ENCODE measurements at regions not wholly inside any gene's neighbourhood (a gene's known extent, or its start where the extent isn't known, plus 50 kb on each side); places are given as distances from the start of the nearest gene placed in this dataset.
A peak's percentile ranks its signal among the peaks of the same experiment; 100 is the strongest.

DNA sequence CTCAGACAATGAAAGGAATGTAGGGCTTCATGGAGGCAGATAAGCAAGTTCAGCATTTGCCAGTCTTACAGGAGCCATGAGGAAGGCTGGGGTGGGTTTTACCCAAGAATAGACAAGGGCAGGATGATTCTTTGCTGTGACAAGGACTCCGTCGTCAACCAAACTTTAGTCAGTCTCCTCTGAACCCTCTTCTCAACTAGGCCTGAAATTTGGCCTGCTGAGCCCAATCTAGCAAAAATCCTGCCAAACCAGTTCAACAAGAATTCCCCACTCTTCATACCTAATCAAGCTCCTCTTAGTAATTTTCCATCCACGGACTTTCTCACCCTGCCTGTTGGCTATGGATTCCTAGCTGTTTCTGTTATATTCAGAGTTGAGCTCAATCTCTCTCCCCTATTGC is 280.5 kb downstream of the TBL1XR1 start:
- Histone ChIP-seq H3K9ac (no peak overlapping the region), H3K9me3 (ENCODE audit: control insufficient read depth, low read length) (peaks cover 3% of the 10 kb centered on the region), H3K27ac (peak overlapping the region; percentile 46), H3K79me2 (no peaks in the 10 kb centered on the region), H2AFZ (peak overlapping the region; percentile 55), H3K4me1 (peaks cover 2% of the 10 kb centered on the region), H3K4me3 (ENCODE audit: low read depth, low read length) (peak overlapping the region; percentile 21), H3K36me3 (ENCODE audit: control insufficient read depth, insufficient read depth, low read length) (no peaks in the 10 kb centered on the region), H3K27me3 (ENCODE audit: control insufficient read depth, insufficient read depth, low read length) (no peaks in the 10 kb centered on the region), H3K4me2 (ENCODE audit: low read length) (peak overlapping the region; percentile 46)
- TF ChIP-seq, protein P1, sequence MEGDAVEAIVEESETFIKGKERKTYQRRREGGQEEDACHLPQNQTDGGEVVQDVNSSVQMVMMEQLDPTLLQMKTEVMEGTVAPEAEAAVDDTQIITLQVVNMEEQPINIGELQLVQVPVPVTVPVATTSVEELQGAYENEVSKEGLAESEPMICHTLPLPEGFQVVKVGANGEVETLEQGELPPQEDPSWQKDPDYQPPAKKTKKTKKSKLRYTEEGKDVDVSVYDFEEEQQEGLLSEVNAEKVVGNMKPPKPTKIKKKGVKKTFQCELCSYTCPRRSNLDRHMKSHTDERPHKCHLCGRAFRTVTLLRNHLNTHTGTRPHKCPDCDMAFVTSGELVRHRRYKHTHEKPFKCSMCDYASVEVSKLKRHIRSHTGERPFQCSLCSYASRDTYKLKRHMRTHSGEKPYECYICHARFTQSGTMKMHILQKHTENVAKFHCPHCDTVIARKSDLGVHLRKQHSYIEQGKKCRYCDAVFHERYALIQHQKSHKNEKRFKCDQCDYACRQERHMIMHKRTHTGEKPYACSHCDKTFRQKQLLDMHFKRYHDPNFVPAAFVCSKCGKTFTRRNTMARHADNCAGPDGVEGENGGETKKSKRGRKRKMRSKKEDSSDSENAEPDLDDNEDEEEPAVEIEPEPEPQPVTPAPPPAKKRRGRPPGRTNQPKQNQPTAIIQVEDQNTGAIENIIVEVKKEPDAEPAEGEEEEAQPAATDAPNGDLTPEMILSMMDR (IDR thresholded peaks at IDR 0.05): no peak

DNA sequence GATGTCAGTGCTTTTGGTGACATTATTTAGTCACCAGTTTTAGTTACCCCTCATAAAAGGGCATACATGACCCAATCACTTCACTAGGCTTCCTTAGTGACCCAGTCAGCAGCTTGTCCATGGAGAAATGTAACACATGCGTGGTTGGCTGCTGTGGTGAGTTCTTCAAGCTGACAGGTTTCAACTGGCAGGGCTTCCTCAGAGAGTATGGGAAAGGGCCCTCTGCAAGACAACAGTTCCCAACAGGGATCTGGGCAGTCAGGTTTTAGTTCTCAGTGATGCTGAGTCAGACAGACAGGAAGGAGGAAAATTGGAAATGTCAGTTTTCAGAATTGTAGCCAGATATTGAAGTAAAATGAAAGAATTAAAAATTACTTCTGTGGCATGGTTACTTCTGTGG is 282.5 kb downstream of the TBL1XR1 start:
- H3K79me2 ChIP-seq: no peaks in the 10 kb centered on the region
- peaks cover 3% of the 10 kb centered on the region for H3K9me3 ChIP-seq (ENCODE audit: control insufficient read depth, low read length)
- no peak overlapping the region for H3K4me2 ChIP-seq (ENCODE audit: low read length)
- H3K9ac ChIP-seq: no peak overlapping the region
- TF ChIP-seq, protein P1 (IDR thresholded peaks at IDR 0.05): no peak
- H3K36me3 ChIP-seq (ENCODE audit: control insufficient read depth, insufficient read depth, low read length): no peaks in the 10 kb centered on the region
- no peak overlapping the region for H2AFZ ChIP-seq
- H3K27ac ChIP-seq: no peak overlapping the region
- H3K4me3 ChIP-seq (ENCODE audit: low read depth, low read length): no peak overlapping the region
- no peaks in the 10 kb centered on the region for H3K27me3 ChIP-seq (ENCODE audit: control insufficient read depth, insufficient read depth, low read length)
- peaks cover 2% of the 10 kb centered on the region for H3K4me1 ChIP-seq

DNA sequence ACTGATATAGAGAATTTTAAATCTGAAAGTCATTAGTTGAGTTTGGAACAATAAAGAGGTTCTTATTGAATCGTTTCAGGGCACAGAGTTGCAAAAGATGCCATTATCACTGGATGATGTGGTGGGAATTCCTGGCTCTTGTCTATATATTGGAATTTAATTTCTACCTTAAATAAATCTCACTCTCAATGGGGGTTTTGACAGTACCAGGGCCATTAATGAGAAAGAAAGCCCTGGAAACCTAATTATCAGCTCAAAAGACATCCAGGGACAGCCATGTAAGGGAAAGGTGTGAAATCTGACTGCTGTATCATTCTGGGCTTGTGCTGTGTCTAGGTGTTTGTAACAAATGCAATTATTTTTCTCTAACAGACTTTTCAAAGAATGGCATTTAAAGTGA is 285.7 kb downstream of the TBL1XR1 start:
- Histone ChIP-seq H3K4me3 (ENCODE audit: low read depth, low read length) (no peak overlapping the region), H3K4me1 (peaks cover 2% of the 10 kb centered on the region), H3K27ac (no peak overlapping the region), H3K27me3 (ENCODE audit: control insufficient read depth, insufficient read depth, low read length) (no peaks in the 10 kb centered on the region), H3K4me2 (ENCODE audit: low read length) (no peak overlapping the region), H2AFZ (no peak overlapping the region), H3K9me3 (ENCODE audit: control insufficient read depth, low read length) (no peaks in the 10 kb centered on the region), H3K79me2 (no peaks in the 10 kb centered on the region), H3K9ac (no peak overlapping the region), H3K36me3 (ENCODE audit: control insufficient read depth, insufficient read depth, low read length) (no peaks in the 10 kb centered on the region)
- TF ChIP-seq, protein P1 (IDR thresholded peaks at IDR 0.05): no peak

DNA sequence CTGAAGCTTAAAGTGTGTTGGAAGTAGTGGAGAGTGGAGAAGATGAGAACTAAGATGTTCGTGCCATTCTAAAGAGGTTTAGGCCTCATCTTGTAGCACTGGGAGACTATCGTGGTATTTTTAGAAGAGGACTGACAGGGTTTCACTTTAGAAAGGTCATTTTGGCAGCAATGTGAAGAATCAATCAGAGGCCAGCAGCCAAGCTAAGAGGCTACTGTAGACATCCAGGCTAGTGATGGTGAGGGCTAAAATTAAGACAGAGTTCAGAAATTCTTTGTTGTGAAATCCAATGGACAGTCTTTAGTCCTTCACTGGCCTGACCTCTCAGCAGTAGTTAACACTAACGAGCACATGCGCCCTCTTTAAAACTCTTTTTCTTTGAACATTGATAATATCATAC is 288.2 kb downstream of the TBL1XR1 start:
- Histone ChIP-seq H3K36me3 (ENCODE audit: control insufficient read depth, insufficient read depth, low read length) (no peaks in the 10 kb centered on the region), H3K4me3 (ENCODE audit: low read depth, low read length) (no peak overlapping the region), H3K27me3 (ENCODE audit: control insufficient read depth, insufficient read depth, low read length) (no peaks in the 10 kb centered on the region), H3K27ac (no peak overlapping the region), H2AFZ (no peak overlapping the region), H3K9ac (no peak overlapping the region), H3K9me3 (ENCODE audit: control insufficient read depth, low read length) (no peaks in the 10 kb centered on the region), H3K4me2 (ENCODE audit: low read length) (no peak overlapping the region), H3K4me1 (no peaks in the 10 kb centered on the region), H3K79me2 (no peaks in the 10 kb centered on the region)
- TF ChIP-seq, protein P1 (IDR thresholded peaks at IDR 0.05): no peak

DNA sequence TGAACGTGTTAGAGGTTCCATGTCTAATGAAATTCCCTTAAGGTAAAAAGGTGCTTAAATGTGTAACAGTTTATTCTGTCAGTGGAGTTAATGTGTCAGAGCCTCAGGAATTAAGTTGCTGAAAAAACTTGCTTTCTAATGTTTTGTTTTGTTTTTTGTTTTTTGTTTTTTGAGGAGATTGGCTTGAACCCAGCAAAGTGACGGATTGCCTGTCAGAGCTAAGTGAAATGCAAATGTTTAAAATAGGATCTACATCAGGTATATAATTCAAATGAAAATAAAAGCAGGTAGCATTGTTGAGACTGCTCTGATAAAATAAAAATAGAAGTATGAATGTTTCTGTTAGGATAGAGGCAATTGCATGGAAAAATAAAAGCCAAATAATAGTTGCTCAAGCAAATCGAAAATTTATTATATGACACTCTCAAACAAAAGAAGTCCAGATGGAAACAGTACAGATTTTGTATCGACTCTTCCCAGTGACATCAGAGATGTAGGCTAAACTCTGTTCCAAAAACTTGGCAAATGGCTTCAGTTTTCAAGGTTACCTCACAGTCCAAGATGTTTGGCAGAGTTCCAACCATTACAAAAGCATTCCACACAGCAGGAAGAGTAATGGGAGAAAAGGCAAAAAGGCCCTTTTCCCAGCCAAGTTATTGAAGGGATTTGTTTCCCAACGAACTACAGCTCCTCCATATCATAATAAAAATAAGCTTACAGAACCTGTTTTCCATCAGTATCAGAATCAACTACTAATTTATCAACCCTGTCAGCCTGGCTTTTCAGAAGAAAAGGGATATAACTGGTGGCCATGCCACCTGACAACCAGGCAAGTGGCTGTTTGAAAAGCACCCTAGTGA is 291.0 kb downstream of the TBL1XR1 start:
- TF ChIP-seq, protein P1 (IDR thresholded peaks at IDR 0.05): no peak
- Histone ChIP-seq H3K36me3 (ENCODE audit: control insufficient read depth, insufficient read depth, low read length) (no peaks in the 10 kb centered on the region), H3K27me3 (ENCODE audit: control insufficient read depth, insufficient read depth, low read length) (no peaks in the 10 kb centered on the region), H2AFZ (peak overlapping the region; percentile 45), H3K79me2 (no peaks in the 10 kb centered on the region), H3K4me2 (ENCODE audit: low read length) (no peak overlapping the region), H3K27ac (no peak overlapping the region), H3K9me3 (ENCODE audit: control insufficient read depth, low read length) (no peaks in the 10 kb centered on the region), H3K4me1 (no peaks in the 10 kb centered on the region), H3K4me3 (ENCODE audit: low read depth, low read length) (no peak overlapping the region), H3K9ac (no peak overlapping the region)

Data from parathyroid adenoma (tissue), 2 donors.